ENCODE measurements at regions not wholly inside any gene's neighbourhood (a gene's known extent, or its start where the extent isn't known, plus 50 kb on each side); places are given as distances from the start of the nearest gene placed in this dataset.

- no peak overlapping the region for H3K4me2 ChIP-seq
- H3K27me3 Mint-ChIP-seq (ENCODE audit: insufficient read depth, low read depth, poor library complexity): no peaks in the 10 kb centered on the region
- H3K27ac ChIP-seq (ENCODE audit: low read depth): no peak overlapping the region
- H3K27me3 ChIP-seq (ENCODE audit: insufficient read depth): no peaks in the 10 kb centered on the region
- no peak overlapping the region for H3K4me3 Mint-ChIP-seq
- H3K4me3 ChIP-seq: no peak overlapping the region
- H3K36me3 ChIP-seq (ENCODE audit: insufficient read depth): no peaks in the 10 kb centered on the region
- no peaks in the 10 kb centered on the region for H3F3A ChIP-seq (replicated peaks; ENCODE audit: low read depth)
- H3K36me3 Mint-ChIP-seq (ENCODE audit: low read depth): no peaks in the 10 kb centered on the region
- no peak overlapping the region for H2AFZ ChIP-seq
- no peak overlapping the region for H3K27ac Mint-ChIP-seq
- no peaks in the 10 kb centered on the region for H3K9me2 ChIP-seq (ENCODE audit: insufficient read depth)
- H3K4me1 ChIP-seq (ENCODE audit: insufficient read depth): no peaks in the 10 kb centered on the region
- H3K79me2 ChIP-seq (replicated peaks; ENCODE audit: insufficient read depth): no peaks in the 10 kb centered on the region
- H3K9me3 Mint-ChIP-seq: no peaks in the 10 kb centered on the region; the same call in 2 of the 3 replicates
- DNase-seq (ENCODE audit: low spot score) (no peak), ATAC-seq (no peak)
- no peak for TF ChIP-seq EZH2 (IDR thresholded peaks at IDR 0.05; ENCODE audit: low read depth, unreplicated experiment)
- no peak for TF ChIP-seq EZH2phosphoT487 (IDR thresholded peaks at IDR 0.05; ENCODE audit: unreplicated experiment)
- TF ChIP-seq, protein P1, sequence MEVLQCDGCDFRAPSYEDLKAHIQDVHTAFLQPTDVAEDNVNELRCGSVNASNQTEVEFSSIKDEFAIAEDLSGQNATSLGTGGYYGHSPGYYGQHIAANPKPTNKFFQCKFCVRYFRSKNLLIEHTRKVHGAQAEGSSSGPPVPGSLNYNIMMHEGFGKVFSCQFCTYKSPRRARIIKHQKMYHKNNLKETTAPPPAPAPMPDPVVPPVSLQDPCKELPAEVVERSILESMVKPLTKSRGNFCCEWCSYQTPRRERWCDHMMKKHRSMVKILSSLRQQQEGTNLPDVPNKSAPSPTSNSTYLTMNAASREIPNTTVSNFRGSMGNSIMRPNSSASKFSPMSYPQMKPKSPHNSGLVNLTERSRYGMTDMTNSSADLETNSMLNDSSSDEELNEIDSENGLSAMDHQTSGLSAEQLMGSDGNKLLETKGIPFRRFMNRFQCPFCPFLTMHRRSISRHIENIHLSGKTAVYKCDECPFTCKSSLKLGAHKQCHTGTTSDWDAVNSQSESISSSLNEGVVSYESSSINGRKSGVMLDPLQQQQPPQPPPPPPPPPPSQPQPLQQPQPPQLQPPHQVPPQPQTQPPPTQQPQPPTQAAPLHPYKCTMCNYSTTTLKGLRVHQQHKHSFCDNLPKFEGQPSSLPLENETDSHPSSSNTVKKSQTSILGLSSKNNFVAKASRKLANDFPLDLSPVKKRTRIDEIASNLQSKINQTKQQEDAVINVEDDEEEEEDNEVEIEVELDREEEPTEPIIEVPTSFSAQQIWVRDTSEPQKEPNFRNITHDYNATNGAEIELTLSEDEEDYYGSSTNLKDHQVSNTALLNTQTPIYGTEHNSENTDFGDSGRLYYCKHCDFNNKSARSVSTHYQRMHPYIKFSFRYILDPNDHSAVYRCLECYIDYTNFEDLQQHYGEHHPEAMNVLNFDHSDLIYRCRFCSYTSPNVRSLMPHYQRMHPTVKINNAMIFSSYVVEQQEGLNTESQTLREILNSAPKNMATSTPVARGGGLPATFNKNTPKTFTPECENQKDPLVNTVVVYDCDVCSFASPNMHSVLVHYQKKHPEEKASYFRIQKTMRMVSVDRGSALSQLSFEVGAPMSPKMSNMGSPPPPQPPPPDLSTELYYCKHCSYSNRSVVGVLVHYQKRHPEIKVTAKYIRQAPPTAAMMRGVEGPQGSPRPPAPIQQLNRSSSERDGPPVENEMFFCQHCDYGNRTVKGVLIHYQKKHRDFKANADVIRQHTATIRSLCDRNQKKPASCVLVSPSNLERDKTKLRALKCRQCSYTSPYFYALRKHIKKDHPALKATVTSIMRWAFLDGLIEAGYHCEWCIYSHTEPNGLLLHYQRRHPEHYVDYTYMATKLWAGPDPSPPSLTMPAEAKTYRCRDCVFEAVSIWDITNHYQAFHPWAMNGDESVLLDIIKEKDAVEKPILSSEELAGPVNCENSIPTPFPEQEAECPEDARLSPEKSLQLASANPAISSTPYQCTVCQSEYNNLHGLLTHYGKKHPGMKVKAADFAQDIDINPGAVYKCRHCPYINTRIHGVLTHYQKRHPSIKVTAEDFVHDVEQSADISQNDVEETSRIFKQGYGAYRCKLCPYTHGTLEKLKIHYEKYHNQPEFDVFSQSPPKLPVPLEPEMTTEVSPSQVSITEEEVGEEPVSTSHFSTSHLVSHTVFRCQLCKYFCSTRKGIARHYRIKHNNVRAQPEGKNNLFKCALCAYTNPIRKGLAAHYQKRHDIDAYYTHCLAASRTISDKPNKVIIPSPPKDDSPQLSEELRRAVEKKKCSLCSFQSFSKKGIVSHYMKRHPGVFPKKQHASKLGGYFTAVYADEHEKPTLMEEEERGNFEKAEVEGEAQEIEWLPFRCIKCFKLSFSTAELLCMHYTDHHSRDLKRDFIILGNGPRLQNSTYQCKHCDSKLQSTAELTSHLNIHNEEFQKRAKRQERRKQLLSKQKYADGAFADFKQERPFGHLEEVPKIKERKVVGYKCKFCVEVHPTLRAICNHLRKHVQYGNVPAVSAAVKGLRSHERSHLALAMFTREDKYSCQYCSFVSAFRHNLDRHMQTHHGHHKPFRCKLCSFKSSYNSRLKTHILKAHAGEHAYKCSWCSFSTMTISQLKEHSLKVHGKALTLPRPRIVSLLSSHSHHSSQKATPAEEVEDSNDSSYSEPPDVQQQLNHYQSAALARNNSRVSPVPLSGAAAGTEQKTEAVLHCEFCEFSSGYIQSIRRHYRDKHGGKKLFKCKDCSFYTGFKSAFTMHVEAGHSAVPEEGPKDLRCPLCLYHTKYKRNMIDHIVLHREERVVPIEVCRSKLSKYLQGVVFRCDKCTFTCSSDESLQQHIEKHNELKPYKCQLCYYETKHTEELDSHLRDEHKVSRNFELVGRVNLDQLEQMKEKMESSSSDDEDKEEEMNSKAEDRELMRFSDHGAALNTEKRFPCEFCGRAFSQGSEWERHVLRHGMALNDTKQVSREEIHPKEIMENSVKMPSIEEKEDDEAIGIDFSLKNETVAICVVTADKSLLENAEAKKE (CRISPR knock-in tag; IDR thresholded peaks at IDR 0.05): no peak
- no peak for TF ChIP-seq NANOG (IDR thresholded peaks at IDR 0.05; ENCODE audit: borderline replicate concordance)
- H3K4me1 Mint-ChIP-seq: peaks cover 6% of the 10 kb centered on the region; the same call in 2 of the 3 replicates
- no peaks in the 10 kb centered on the region for H4K20me1 ChIP-seq (replicated peaks; ENCODE audit: insufficient read depth)
These were observed 93.5 kb upstream of the PARD3B start for GRCh38 chr2:204451766-204452165.

DNA sequence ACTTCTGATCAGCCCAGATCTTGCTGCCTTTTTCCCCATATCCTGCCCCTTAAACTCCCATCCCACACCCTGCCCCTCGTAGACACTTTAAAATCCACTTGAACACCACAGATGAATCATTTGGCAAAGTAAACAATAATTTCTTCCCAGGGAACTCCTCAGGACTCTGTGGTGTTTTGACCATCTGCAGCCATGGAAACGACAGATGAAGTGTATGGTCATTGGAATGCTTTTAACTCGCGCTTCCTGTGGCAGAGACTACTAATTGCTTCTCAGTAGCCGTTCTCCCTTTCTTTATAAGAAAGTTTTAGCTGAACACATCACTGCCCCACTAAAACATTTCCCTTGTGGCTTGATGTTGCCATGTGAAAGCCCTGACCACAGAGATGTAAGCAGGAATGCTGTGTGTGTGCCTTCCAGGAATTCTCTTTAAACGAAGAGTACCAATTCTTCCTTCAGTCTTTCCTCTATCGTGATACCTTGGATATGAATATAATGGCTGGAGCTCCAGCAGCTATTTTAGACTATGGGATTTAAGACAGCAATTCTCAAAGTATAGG lies 92.7 kb upstream of the PARD3B start:
- Histone ChIP-seq H3K4me2 (no peak overlapping the region), H3K9me2 (ENCODE audit: insufficient read depth) (no peaks in the 10 kb centered on the region), H3K27me3 (ENCODE audit: insufficient read depth) (no peaks in the 10 kb centered on the region), H2AFZ (no peak overlapping the region), H3K36me3 (ENCODE audit: insufficient read depth) (no peaks in the 10 kb centered on the region), H3K4me3 (no peak overlapping the region), H3K79me2 (replicated peaks; ENCODE audit: insufficient read depth) (no peaks in the 10 kb centered on the region), H3K27ac (ENCODE audit: low read depth) (no peak overlapping the region; the same call in 1 of the 2 replicates), H3F3A (replicated peaks; ENCODE audit: low read depth) (no peaks in the 10 kb centered on the region), H3K4me1 (ENCODE audit: insufficient read depth) (no peaks in the 10 kb centered on the region), H4K20me1 (replicated peaks; ENCODE audit: insufficient read depth) (no peaks in the 10 kb centered on the region)
- H3K4me3 Mint-ChIP-seq: no peak overlapping the region
- peaks cover 6% of the 10 kb centered on the region; the same call in 2 of the 3 replicates for H3K4me1 Mint-ChIP-seq
- H3K27ac Mint-ChIP-seq: peak overlapping the region; percentile 61; the same call in 1 of the 2 replicates
- no peak for TF ChIP-seq CTCF (conservative IDR thresholded peaks at IDR 0.05; ENCODE audit: low read depth in 2 of 2)
- TF ChIP-seq, protein P2, sequence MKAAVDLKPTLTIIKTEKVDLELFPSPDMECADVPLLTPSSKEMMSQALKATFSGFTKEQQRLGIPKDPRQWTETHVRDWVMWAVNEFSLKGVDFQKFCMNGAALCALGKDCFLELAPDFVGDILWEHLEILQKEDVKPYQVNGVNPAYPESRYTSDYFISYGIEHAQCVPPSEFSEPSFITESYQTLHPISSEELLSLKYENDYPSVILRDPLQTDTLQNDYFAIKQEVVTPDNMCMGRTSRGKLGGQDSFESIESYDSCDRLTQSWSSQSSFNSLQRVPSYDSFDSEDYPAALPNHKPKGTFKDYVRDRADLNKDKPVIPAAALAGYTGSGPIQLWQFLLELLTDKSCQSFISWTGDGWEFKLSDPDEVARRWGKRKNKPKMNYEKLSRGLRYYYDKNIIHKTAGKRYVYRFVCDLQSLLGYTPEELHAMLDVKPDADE (IDR thresholded peaks at IDR 0.05): no peak
- TF ChIP-seq STAT1 (IDR thresholded peaks at IDR 0.05; ENCODE audit: unreplicated experiment): no peak
- no peaks in the 10 kb centered on the region for H3K36me3 Mint-ChIP-seq (ENCODE audit: low read depth)
- no peaks in the 10 kb centered on the region for H3K27me3 Mint-ChIP-seq (ENCODE audit: insufficient read depth, low read depth, poor library complexity)
- H3K9me3 Mint-ChIP-seq: no peaks in the 10 kb centered on the region; the same call in 2 of the 3 replicates
- DNase-seq (ENCODE audit: low spot score) (peak; percentile 60), ATAC-seq (peak; percentile 49)

Data from GM23338 (cell line).